Kidney (tissue), 13 donors: ENCODE measurements at regions not wholly inside any gene's neighbourhood (a gene's known extent, or its start where the extent isn't known, plus 50 kb on each side); places are given as distances from the start of the nearest gene placed in this dataset.

Experiments used
- DNase-seq, 5 donors: peaks; one replicate each; pipeline ENCODE4 v3.0.0-alpha.2; 2013 to 2020
- FAIRE-seq: peaks from 2 replicates; lab custom pipeline; 2012; peaks lifted over from hg19 to GRCh38; lab: Jason Lieb, UNC
- H3K27ac ChIP-seq, 2 donors: one replicate each; pipeline ENCODE4 v1.7.0; 2013; ENCODE audit warnings: low read depth in 2 of 2, low read length in 2 of 2, inconsistent platforms in 1 of 2
- H3K27me3 ChIP-seq: one replicate; pipeline ENCODE4 v1.7.1; 2013; ENCODE audit warnings: low read length, inconsistent platforms; ENCODE audit not compliant: control insufficient read depth, insufficient read depth
- H3K36me3 ChIP-seq, 3 donors: one replicate each; pipeline versions ENCODE4 v1.7.0 to v1.7.1; 2013; ENCODE audit warnings: low read length in 3 of 3, control low read depth in 1 of 3, inconsistent platforms in 1 of 3; ENCODE audit not compliant: insufficient read depth in 3 of 3, control insufficient read depth in 2 of 3
- H3K4me1 ChIP-seq, 3 donors: one replicate each; pipeline versions ENCODE4 v1.7.0 to v1.7.1; 2013; ENCODE audit warnings: low read length in 3 of 3, inconsistent platforms in 1 of 3, low read depth in 1 of 3; ENCODE audit not compliant: control insufficient read depth in 2 of 3, insufficient read depth in 2 of 3
- H3K4me3 ChIP-seq, 3 donors: one replicate each; pipeline versions ENCODE4 v1.7.0 to v1.8.1; 2013; ENCODE audit warnings: low read length in 3 of 3, control low read depth in 1 of 3, inconsistent platforms in 1 of 3
- H3K9ac ChIP-seq, 3 donors: one replicate each; pipeline versions ENCODE4 v1.7.0 to v1.7.1; 2013; ENCODE audit warnings: low read length in 3 of 3, control low read depth in 1 of 3, inconsistent platforms in 1 of 3
- H3K9me3 ChIP-seq, 3 donors: one replicate each; pipeline versions ENCODE4 v1.7.0 to v1.7.1; 2013; ENCODE audit warnings: low read length in 3 of 3, control low read depth in 1 of 3, inconsistent platforms in 1 of 3; ENCODE audit not compliant: control insufficient read depth in 2 of 3, insufficient read depth in 1 of 3
- intact Hi-C: fragments of 100-400 bp; cut with DNase I; formaldehyde crosslinking; loops from one replicate; pipeline ENCODE4 v1.11.1; 2022
- TF ChIP-seq, protein P1 (sequence below): IDR thresholded peaks from 3 replicates; pipeline ENCODE4 v1.5.1; 2012; ENCODE audit warnings: mild to moderate bottlenecking, moderate library complexity, borderline replicate concordance; ENCODE audit not compliant: insufficient read depth; ENCODE audit errors: extremely low read depth
- donor health status: control.
- donor health status: control.
- donor health status: control.
- donor health status: control.
- donor health status: control.
- donor health status: DM: yes; HTN: yes; CAD: no.
- donor health status: Normal renal cell carcinoma (clear cell type).

- Histone ChIP-seq H3K4me3 (no peak overlapping the region), H3K4me1 (no peaks in the 10 kb centered on the region), H3K27ac (no peak overlapping the region), H3K9me3 (no peaks in the 10 kb centered on the region), H3K27me3 (no peaks in the 10 kb centered on the region), H3K36me3 (no peaks in the 10 kb centered on the region), H3K9ac (no peak overlapping the region)
- DNase-seq (no peak), FAIRE-seq (no peak)
- intact Hi-C loops = no loop called here
- TF ChIP-seq, protein P1, sequence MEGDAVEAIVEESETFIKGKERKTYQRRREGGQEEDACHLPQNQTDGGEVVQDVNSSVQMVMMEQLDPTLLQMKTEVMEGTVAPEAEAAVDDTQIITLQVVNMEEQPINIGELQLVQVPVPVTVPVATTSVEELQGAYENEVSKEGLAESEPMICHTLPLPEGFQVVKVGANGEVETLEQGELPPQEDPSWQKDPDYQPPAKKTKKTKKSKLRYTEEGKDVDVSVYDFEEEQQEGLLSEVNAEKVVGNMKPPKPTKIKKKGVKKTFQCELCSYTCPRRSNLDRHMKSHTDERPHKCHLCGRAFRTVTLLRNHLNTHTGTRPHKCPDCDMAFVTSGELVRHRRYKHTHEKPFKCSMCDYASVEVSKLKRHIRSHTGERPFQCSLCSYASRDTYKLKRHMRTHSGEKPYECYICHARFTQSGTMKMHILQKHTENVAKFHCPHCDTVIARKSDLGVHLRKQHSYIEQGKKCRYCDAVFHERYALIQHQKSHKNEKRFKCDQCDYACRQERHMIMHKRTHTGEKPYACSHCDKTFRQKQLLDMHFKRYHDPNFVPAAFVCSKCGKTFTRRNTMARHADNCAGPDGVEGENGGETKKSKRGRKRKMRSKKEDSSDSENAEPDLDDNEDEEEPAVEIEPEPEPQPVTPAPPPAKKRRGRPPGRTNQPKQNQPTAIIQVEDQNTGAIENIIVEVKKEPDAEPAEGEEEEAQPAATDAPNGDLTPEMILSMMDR = no peak
These were observed 146.3 kb upstream of the XYLT1 start for GRCh38 chr16:17617021-17617552.

DNA sequence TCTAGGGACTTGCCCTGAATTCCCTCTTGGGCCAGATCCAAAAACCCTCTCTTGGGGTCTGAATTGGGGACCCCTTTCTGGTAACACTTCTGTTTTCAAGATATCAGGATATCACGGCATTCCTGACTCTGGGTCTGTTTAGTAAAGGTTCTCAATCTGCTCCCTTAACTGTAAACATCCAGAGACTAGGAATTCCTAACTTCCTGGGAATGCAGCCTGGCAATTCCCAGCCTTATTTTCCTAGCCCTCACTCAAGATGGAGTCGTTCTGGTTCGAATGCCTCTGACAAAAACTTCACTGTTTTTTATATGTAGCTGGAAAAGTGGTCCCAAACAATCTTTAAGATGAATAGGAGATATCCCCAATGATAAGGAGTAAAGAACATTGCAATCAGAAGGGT, 141.6 kb upstream of the XYLT1 start:
- H3K36me3 ChIP-seq = no peaks in the 10 kb centered on the region
- H3K4me3 ChIP-seq = no peak overlapping the region
- no peak for DNase-seq
- TF ChIP-seq, protein P1 = no peak
- H3K9me3 ChIP-seq = peaks cover 0 to 4% (median 0%) of the 10 kb centered on the region in 3 donors
- H3K27ac ChIP-seq = no peak overlapping the region
- FAIRE-seq = no peak
- intact Hi-C loops = no loop called here
- H3K9ac ChIP-seq = no peak overlapping the region
- no peaks in the 10 kb centered on the region for H3K27me3 ChIP-seq
- H3K4me1 ChIP-seq = no peaks in the 10 kb centered on the region

DNA sequence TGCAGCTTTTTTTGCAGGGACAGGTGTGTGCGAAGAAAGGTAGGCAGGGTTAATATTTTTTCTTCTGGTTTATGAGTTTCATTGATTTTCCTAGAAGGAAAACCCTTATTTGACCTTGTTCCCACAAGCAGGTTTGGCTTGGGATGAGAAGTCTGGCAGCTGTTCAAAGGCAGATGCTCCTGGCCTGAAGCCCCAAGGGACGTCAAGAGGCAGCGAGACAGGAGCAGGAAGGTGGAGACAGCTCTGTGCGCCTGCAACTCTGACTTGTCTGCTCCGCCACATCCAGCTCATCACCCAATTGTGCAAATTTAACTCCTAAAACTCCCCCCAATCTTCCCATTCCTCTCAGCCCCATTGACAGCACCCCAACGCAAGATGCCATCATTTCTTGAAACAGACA, 136.8 kb upstream of the XYLT1 start:
- Histone ChIP-seq H3K4me3 (no peak overlapping the region), H3K27me3 (no peaks in the 10 kb centered on the region), H3K9me3 (peaks cover 0 to 4% (median 0%) of the 10 kb centered on the region in 3 donors), H3K27ac (no peak overlapping the region), H3K36me3 (no peaks in the 10 kb centered on the region), H3K4me1 (no peaks in the 10 kb centered on the region), H3K9ac (no peak overlapping the region)
- TF ChIP-seq, protein P1 = no peak
- intact Hi-C loops = no loop called here
- DNase-seq (no peak), FAIRE-seq (no peak)

DNA sequence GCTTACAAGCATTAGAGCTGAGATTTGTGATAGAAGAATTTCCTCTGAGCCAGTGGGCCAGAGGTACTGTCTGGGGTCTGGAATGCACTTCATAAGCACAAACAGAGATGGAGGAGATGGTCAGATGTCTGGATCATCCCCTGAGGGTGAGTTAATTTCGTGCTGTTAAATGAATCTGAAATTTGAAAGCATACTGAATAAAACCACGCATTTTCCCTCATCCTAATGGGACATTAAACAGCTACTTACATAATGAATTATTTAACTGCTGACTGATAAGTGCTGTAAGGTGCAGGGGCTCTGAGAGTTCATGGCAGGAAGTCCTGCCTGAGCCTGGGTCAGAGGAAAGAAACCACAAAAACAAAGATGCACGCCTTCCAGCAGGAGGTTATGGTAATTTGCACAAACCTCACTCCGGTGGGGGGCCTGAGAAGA, 136.3 kb upstream of the XYLT1 start:
- no peak overlapping the region for H3K4me3 ChIP-seq
- H3K27me3 ChIP-seq = no peaks in the 10 kb centered on the region
- H3K9ac ChIP-seq = no peak overlapping the region
- DNase-seq = no peak
- no peaks in the 10 kb centered on the region for H3K4me1 ChIP-seq
- TF ChIP-seq, protein P1 = no peak
- H3K9me3 ChIP-seq = peaks cover 0 to 4% (median 0%) of the 10 kb centered on the region in 3 donors
- no peak overlapping the region for H3K27ac ChIP-seq
- intact Hi-C loops = no loop called here
- no peaks in the 10 kb centered on the region for H3K36me3 ChIP-seq
- FAIRE-seq = no peak
